Suprapubic skin (tissue), 4 donors: ENCODE measurements at regions not wholly inside any gene's neighbourhood (a gene's known extent, or its start where the extent isn't known, plus 50 kb on each side); places are given as distances from the start of the nearest gene placed in this dataset.

Experiments used
- EP300 ChIP-seq: sonication (generic); formaldehyde crosslinking; IDR thresholded peaks from one replicate; pipeline ENCODE4 v1.6.1; 2017; ENCODE audit warnings: antibody characterized with exemption
- POLR2A ChIP-seq, 2 donors: fragments of 450-650 bp; IDR thresholded peaks; one replicate each; pipeline ENCODE4 v1.6.1; 2017; ENCODE audit warnings: antibody characterized with exemption in 2 of 2, mild to moderate bottlenecking in 2 of 2, moderate library complexity in 2 of 2
- POLR2AphosphoS5 ChIP-seq, 3 donors: sonication (generic); formaldehyde crosslinking; IDR thresholded peaks; one replicate each; pipeline ENCODE4 v1.6.1; 2017; ENCODE audit warnings: antibody characterized with exemption in 3 of 3
- TF ChIP-seq, protein P1 (sequence below), 2 donors: fragments of 200-600 bp in 1 of 2; fragments of 450-650 bp in 1 of 2; sonication (generic) in 1 of 2; IDR thresholded peaks; one replicate each; pipeline ENCODE4 v1.5.1; 2016 to 2019; ENCODE audit warnings: antibody characterized with exemption in 2 of 2, mild to moderate bottlenecking in 1 of 2, moderate library complexity in 1 of 2

DNA sequence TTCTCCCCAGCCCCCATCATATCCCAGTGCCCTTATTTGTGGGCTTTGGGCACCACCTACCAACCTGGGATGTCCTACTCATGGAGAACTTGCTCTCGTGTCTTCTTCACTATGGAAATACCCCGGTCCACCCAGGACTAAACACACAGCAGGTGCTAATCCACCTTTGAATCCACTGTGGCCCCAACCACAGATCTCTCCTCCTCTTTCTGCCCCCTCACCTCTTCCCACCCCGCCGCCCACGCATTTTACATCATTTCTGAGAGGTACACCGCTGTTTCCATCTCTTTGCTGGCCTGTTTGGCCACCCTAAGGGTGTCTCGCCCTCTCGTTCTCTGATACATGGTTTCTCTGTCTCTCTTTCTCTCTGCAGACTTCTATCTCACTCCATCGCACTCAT lies 82.5 kb upstream of the CTNNBL1 start:
- TF ChIP-seq, protein P1, sequence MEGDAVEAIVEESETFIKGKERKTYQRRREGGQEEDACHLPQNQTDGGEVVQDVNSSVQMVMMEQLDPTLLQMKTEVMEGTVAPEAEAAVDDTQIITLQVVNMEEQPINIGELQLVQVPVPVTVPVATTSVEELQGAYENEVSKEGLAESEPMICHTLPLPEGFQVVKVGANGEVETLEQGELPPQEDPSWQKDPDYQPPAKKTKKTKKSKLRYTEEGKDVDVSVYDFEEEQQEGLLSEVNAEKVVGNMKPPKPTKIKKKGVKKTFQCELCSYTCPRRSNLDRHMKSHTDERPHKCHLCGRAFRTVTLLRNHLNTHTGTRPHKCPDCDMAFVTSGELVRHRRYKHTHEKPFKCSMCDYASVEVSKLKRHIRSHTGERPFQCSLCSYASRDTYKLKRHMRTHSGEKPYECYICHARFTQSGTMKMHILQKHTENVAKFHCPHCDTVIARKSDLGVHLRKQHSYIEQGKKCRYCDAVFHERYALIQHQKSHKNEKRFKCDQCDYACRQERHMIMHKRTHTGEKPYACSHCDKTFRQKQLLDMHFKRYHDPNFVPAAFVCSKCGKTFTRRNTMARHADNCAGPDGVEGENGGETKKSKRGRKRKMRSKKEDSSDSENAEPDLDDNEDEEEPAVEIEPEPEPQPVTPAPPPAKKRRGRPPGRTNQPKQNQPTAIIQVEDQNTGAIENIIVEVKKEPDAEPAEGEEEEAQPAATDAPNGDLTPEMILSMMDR (IDR thresholded peaks at IDR 0.05) = no peak
- TF ChIP-seq POLR2AphosphoS5 (IDR thresholded peaks at IDR 0.05) = no peak
- no peak for TF ChIP-seq POLR2A (IDR thresholded peaks at IDR 0.05)
- TF ChIP-seq EP300 = no peak
